AG09309 (cell line): ENCODE measurements at regions not wholly inside any gene's neighbourhood (a gene's known extent, or its start where the extent isn't known, plus 50 kb on each side); places are given as distances from the start of the nearest gene placed in this dataset.
"Not testable (repeated sequence)": the region's sequence is repeated elsewhere in the genome, so short reads cannot be mapped to it uniquely, and the experiment has no call there.

Experiments used
- DNase-seq: peaks from one replicate; pipeline ENCODE4 v3.0.0-alpha.2; 2010; ENCODE audit warnings: low read depth
- H3K4me3 ChIP-seq: 2 replicates; pipeline ENCODE4 v1.5.1; 2011; ENCODE audit warnings: mild to moderate bottlenecking, low read depth, low read length, moderate library complexity; ENCODE audit not compliant: control insufficient read depth
- TF ChIP-seq, protein P1 (sequence below): IDR thresholded peaks from 2 replicates; pipeline ENCODE4 v1.5.1; 2011; ENCODE audit warnings: mild to moderate bottlenecking, low read depth, low read length, inconsistent platforms; ENCODE audit not compliant: insufficient read depth, control insufficient read depth; ENCODE audit errors: missing control alignments

DNA sequence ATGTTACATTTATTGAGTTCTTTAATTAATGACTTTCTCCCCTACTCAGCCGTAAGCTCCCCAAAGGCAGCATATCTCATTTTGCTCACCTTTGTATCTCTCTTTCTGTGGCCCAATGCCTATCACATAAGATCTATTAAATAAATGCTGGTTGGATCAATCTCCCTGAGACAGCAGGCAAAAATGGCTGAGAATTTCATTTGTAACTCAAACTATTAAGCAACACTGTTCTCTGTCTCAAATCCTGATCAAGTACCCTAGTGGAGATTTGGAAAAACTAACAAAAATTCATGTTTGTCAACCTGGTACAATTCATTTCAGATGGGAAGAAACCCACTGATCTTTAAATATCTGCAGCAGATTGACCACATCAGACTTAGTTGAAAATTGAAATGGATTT lies 127.4 kb downstream of the ZFAND4 start:
- DNase-seq = no peak
- no peak overlapping the region for H3K4me3 ChIP-seq
- TF ChIP-seq, protein P1, sequence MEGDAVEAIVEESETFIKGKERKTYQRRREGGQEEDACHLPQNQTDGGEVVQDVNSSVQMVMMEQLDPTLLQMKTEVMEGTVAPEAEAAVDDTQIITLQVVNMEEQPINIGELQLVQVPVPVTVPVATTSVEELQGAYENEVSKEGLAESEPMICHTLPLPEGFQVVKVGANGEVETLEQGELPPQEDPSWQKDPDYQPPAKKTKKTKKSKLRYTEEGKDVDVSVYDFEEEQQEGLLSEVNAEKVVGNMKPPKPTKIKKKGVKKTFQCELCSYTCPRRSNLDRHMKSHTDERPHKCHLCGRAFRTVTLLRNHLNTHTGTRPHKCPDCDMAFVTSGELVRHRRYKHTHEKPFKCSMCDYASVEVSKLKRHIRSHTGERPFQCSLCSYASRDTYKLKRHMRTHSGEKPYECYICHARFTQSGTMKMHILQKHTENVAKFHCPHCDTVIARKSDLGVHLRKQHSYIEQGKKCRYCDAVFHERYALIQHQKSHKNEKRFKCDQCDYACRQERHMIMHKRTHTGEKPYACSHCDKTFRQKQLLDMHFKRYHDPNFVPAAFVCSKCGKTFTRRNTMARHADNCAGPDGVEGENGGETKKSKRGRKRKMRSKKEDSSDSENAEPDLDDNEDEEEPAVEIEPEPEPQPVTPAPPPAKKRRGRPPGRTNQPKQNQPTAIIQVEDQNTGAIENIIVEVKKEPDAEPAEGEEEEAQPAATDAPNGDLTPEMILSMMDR = no peak

DNA sequence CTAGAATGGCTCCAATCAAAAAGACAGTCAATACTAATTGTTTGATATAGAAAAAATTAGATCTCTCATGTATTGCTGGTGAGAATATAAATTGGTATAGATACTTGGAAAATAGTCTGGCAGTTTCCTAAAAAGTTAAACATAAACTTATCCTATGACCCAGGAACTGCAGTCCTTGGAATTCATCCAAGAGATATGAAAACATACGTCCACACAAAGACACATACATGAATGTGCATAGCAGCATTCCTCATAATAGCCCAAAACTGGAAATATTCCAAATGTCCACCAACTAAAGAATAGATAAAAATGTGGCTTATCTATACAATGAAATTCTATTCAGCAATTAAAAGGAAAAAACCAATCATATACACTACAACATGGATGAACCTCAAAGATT lies 128.4 kb downstream of the ZFAND4 start:
- H3K4me3 ChIP-seq = no peak overlapping the region
- no peak for DNase-seq
- TF ChIP-seq, protein P1 = no peak

DNA sequence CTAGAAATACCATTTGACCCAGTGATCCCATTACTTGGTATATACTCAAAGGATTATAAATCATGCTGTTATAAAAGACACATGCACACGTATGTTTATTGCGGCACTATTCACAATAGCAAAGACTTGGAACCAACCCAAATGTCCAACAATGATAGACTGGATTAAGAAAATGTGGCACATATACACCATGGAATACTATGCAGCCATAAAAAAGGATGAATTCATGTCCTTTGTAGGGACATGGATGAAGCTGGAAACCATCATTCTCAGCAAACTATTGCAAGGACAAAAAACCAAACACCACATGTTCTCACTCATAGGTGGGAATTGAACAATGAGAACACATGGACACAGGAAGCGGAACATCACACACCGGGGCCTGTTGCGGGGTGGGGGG lies 131.5 kb downstream of the ZFAND4 start:
- H3K4me3 ChIP-seq = not testable (repeated sequence)

DNA sequence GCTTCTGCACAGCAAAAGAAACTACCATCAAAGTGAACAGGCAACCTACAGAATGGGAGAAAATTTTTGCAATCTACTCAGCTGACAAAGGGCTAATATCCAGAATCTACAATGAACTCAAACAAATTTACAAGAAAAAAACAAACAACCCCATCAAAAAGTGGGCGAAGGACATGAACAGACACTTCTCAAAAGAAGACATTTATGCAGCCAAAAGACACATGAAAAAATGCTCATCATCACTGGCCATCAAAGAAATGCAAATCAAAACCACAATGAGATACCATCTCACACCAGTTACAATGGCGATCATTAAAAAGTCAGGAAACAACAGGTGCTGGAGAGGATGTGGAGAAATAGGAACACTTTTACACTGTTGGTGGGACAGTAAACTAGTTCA lies 132.0 kb downstream of the ZFAND4 start:
- DNase-seq = not testable (repeated sequence)

More for the DNA sequence above, 131.5 kb downstream of the ZFAND4 start:
- DNase-seq = not testable (repeated sequence)

DNA sequence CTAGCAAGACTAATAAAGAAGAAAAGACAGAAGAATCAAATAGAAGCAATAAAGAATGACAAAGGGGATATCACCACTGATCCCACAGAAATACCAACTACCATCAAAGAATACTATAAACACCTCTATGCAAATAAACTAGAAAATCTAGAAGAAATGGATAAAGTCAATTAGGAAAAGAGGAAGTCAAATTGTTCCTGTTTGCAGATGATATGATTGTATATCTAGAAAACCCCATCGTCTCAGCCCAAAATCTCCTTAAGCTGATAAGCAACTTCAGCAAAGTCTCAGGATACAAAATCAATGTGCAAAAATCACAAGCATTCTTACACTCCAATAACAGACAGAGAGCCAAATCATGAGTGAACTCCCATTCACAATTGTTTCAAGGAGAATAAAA lies 133.0 kb downstream of the ZFAND4 start:
- not testable (repeated sequence) for DNase-seq, H3K4me3 ChIP-seq

More for the DNA sequence above, 132.0 kb downstream of the ZFAND4 start:
- not testable (repeated sequence) for H3K4me3 ChIP-seq

DNA sequence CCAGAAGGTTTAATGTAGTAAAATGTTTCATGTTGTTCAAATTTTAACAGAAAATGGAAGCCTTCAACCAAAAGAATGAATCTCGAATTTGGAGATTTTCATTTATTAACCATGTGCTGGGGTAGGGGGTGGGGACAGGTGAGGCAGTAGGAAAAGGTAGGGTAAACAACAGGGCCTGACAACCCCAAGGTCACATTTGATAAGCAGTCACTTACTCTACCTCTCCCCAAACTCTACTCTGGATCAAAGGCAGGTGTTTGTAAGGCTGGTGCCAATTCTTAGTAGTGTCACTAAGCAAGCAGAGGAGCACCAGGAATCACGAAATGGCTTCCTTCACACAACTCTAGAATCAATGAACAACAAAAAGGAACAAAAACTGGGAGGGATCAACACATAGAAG lies 138.0 kb downstream of the ZFAND4 start:
- TF ChIP-seq, protein P1 = no peak
- H3K4me3 ChIP-seq = no peak overlapping the region
- DNase-seq = no peak

DNA sequence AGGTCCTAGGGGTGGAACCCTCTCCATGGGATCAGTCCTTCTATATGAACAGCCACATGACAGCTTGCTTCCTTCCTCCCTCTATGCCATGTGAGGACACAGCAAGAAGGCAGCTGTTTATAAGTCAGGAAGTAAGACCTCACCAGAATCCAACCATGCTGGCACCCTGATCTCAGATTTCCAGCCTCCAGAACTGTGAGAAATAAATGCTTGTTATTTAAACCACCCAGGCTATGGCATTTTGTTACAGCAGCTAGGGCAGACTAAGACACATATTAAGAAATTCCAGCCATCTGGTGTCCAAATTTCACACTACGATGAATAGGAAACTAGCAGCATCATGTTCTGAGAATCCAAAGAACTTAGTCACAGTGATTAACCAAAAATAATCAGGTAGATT lies 140.1 kb downstream of the ZFAND4 start:
- H3K4me3 ChIP-seq = no peak overlapping the region
- TF ChIP-seq, protein P1 = no peak
- DNase-seq = no peak

DNA sequence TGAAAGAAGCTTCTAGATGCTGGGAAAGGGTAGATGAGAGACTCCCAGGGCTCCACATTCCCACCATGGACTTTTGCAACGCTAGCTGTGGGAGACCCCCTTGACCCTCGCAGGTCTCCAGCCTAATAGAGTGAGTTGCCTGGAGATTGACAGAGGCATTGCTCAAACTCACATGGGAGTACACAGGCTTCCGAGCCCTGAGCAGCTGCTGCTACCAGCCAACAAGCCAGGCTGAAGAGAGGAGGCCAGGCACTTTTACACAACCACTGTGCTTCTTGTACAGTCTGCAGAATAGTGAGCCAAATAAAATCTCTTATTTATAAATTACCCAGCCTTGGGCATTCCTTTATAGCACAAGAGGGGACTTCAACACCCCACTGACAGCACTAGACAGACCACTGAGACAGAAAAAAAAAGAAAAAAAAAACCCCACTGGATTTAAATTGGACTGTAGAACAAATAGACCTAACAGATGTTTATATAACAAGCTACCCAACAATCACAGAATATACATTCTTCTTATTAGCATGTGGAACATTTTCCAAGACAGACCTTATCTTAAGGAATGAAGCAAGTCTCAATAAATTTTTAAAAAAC lies 146.2 kb downstream of the ZFAND4 start:
- H3K4me3 ChIP-seq = no peak overlapping the region
- no peak for DNase-seq
- TF ChIP-seq, protein P1 = no peak
